Motor neuron (in vitro differentiated cells): ENCODE measurements at regions not wholly inside any gene's neighbourhood (a gene's known extent, or its start where the extent isn't known, plus 50 kb on each side); places are given as distances from the start of the nearest gene placed in this dataset.

ENCODE experiments used
- ATAC-seq, 8 experiments: fragments of 200-7000 bp; cut with Tn5 transposase; replicated peaks in 6 of 8; 2 replicates each; pipeline ENCODE4 v1.8.0; 2021; ENCODE audit warnings: mild to moderate bottlenecking in 8 of 8, moderate library complexity in 8 of 8
- H3K27ac ChIP-seq, 2 donors: fragments of 250-450 bp; sonication (Bioruptor Pico); 2 replicates each; pipeline ENCODE4 v1.9.0; 2021; ENCODE audit warnings: antibody characterized with exemption in 2 of 2, mild to moderate bottlenecking in 2 of 2, moderate library complexity in 1 of 2
- H3K4me1 ChIP-seq, 2 donors: fragments of 250-450 bp; sonication (Bioruptor Pico); replicated peaks in 1 of 2; 2 replicates each; pipeline ENCODE4 v1.6.1; 2021; ENCODE audit warnings: antibody characterized with exemption in 2 of 2, mild to moderate bottlenecking in 2 of 2, moderate library complexity in 1 of 2
- H3K4me3 ChIP-seq, 5 donors: fragments of 250-450 bp; sonication (Bioruptor Pico); 2 replicates each; pipeline ENCODE4 v1.9.0; 2021; ENCODE audit warnings: antibody characterized with exemption in 5 of 5, mild to moderate bottlenecking in 5 of 5, moderate library complexity in 4 of 5
- WGBS, 10 experiments: fragments of 450-650 bp; shearing (Covaris generic); methylation state at CpG; one replicate each; pipeline ENCODE4 v1.0.0; 2022; 5-methylcytosine and 5-hydroxymethylcytosine counted together
- in situ Hi-C, 9 experiments: fragments of 400-800 bp; cut with MboI; loops; one replicate each; pipeline ENCODE4 v1.15.0; 2021; ENCODE audit warnings: low sequenced_read_pairs in 9 of 9, low pct_unique_long_range_greater_than_20kb in 2 of 9; ENCODE audit not compliant: unreplicated experiment in 9 of 9

- in situ Hi-C loops: loop anchor here in 1 of 9 experiments (25.0 kb wide), 1 partner anchor 157 kb away; no protein-coding TSS in a partner anchor
- no peaks in the 10 kb centered on the region for H3K4me1 ChIP-seq
- 0 to 89% (median 21%) methylated on average over 1 of the region's 1 CpG; no CpG with 5 or more reads in 4 of the 10 experiments for WGBS, 10 experiments
- H3K4me3 ChIP-seq: no peak overlapping the region
- H3K27ac ChIP-seq: no peak overlapping the region
- no peak for ATAC-seq
Measured at GRCh38 chr7:39880556-39880955, 69.5 kb upstream of the CDK13 start.

DNA sequence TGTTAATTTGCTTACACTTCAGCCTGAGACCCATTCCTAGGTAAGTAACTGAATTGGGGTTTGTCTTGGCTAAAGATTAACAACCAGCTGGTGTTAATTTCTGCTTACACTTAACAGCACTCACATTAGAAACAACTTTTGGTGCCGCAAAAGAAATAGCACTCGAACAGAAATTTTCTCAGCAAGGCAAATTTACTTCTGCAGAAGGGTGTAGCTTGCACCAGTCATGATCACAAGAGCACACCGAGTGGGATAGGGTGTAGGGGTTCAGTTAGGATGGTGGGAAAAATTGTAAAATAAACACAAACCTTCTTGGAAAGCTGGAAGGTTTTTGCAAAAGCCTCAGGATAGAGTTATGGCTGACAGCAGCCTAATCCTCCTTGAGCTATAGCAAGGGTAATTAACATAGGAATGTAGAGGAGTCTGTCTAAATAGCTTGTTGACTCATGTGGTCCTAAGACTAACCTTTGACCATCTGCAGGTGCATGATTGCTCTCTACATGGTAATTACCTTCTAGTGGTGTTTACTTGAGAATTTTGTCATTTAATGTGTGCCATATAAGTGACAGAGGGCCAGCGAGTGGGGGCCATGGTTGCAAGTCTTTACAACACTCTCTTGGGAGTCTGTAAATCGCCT is 67.8 kb upstream of the CDK13 start:
- in situ Hi-C loops: loop anchor here in 1 of 9 experiments (25.0 kb wide), 1 partner anchor 155 kb away; no protein-coding TSS in a partner anchor
- no peak for ATAC-seq
- Histone ChIP-seq H3K27ac (no peak overlapping the region), H3K4me3 (no peak overlapping the region), H3K4me1 (no peaks in the 10 kb centered on the region)
- WGBS, 10 experiments: 23 to 100% (median 69%) methylated on average over 2 to 5 of the region's 5 CpGs; no CpG with 5 or more reads in 2 of the 10 experiments

- in situ Hi-C loops: loop anchor here in 1 of 9 experiments (25.0 kb wide), 1 partner anchor 153 kb away; no protein-coding TSS in a partner anchor
- WGBS, 10 experiments: 10 to 100% (median 89%) methylated on average over 1 to 4 of the region's 4 CpGs
- peak in 1 of 8 experiments; percentile 92 for ATAC-seq
Measured at GRCh38 chr7:39883812-39884390, 66.2 kb upstream of the CDK13 start.

GRCh38 chr7:39888171-39888853 is 61.7 kb upstream of the CDK13 start:
- H3K27ac ChIP-seq: no peak overlapping the region
- no peak overlapping the region for H3K4me3 ChIP-seq

More at GRCh38 chr7:39883812-39884390, 66.2 kb upstream of the CDK13 start:
- H3K4me3 ChIP-seq: no peak overlapping the region
- no peaks in the 10 kb centered on the region for H3K4me1 ChIP-seq
- H3K27ac ChIP-seq: no peak overlapping the region

DNA sequence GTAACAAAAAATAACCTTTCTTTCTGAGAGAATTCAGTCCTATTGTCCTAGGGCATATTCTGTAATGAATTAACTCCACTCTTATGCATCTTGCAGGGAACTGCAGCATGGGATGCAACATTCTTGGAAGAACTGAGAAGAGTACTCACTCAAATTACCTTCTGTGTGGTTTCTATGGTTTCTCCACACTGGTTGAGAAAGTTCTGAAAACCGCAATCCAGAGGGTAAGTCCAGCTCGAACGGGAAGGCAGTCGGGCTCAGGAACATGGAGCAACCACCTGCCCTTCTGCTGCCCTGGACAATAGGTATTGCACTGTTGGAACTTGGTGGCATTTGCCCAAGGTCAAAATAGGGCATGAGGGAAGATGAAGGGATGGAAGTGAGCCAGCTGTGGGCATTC is 59.6 kb upstream of the CDK13 start:
- Histone ChIP-seq H3K4me1 (no peaks in the 10 kb centered on the region), H3K27ac (no peak overlapping the region), H3K4me3 (no peak overlapping the region)
- no peak for ATAC-seq
- in situ Hi-C loops: loop anchor here in 3 of 9 experiments (10.0 to 25.0 kb wide), 2 partner anchors 147 to 164 kb away; no protein-coding TSS in a partner anchor
- 69 to 100% (median 84%) methylated on average over 3 to 4 of the region's 4 CpGs; no CpG with 5 or more reads in 6 of the 10 experiments for WGBS, 10 experiments

More at GRCh38 chr7:39888171-39888853, 61.7 kb upstream of the CDK13 start:
- in situ Hi-C loops: loop anchor here in 1 of 9 experiments (25.0 kb wide), 1 partner anchor 149 kb away; no protein-coding TSS in a partner anchor
- WGBS, 10 experiments: 20 to 83% (median 81%) methylated on average over 1 to 3 of the region's 3 CpGs; no CpG with 5 or more reads in 4 of the 10 experiments
- no peaks in the 10 kb centered on the region for H3K4me1 ChIP-seq
- no peak for ATAC-seq

DNA sequence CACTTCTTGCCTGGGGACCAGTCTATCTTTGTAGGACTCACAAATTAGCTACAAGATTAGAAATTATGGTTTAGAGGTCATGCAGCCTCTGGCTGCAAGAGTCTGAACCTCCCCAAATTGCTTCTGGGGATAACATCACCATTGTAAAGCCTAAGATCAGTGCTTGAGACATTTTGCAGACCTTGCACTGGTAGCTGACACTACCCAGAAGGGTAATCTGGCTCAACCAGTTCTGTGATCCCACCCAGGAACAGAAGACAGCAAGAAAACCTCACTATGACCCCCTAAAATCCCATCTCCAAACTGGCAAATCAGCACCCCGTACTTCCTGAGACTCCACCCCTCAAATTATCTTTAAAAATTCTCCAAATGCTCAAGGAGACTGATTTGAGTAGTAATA is 58.2 kb upstream of the CDK13 start:
- Histone ChIP-seq H3K27ac (no peak overlapping the region), H3K4me1 (no peaks in the 10 kb centered on the region), H3K4me3 (no peak overlapping the region)
- no peak for ATAC-seq
- 14 to 75% (median 61%) methylated on average over 1 of the region's 1 CpG; no CpG with 5 or more reads in 6 of the 10 experiments for WGBS, 10 experiments
- in situ Hi-C loops: loop anchor here in 3 of 9 experiments (10.0 to 25.0 kb wide), 2 partner anchors 145 to 163 kb away; no protein-coding TSS in a partner anchor

DNA sequence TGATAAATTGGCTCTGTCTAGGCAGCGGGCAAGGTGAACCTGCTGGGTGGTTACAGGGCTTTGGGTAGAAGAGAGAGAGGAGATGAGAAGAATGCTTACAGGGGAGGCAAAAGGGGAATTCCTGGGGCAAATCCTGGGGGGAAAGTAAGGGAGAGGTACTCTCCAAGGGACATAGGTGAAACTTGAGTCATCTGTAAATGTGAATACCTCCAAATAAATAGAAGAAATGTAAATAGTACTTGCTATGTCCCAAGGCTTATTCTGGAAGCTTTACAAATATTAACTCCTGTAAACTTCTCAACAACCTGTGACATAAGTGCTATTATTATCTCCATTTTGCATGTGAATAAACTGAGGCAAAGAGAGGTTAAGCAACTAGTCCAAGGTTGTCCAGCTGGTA is 57.7 kb upstream of the CDK13 start:
- Histone ChIP-seq H3K4me1 (no peaks in the 10 kb centered on the region), H3K27ac (no peak overlapping the region), H3K4me3 (no peak overlapping the region)
- ATAC-seq: no peak
- WGBS, 10 experiments: 80 to 100% (median 100%) methylated on average over 1 of the region's 1 CpG; no CpG with 5 or more reads in 5 of the 10 experiments
- in situ Hi-C loops: loop anchor here in 3 of 9 experiments (10.0 to 25.0 kb wide), 2 partner anchors 145 to 162 kb away; no protein-coding TSS in a partner anchor

- WGBS, 10 experiments: 20 to 60% (median 41%) methylated on average over 1 to 2 of the region's 2 CpGs; no CpG with 5 or more reads in 6 of the 10 experiments
- Histone ChIP-seq H3K4me3 (no peak overlapping the region), H3K27ac (no peak overlapping the region), H3K4me1 (no peaks in the 10 kb centered on the region)
- in situ Hi-C loops: loop anchor here in 3 of 9 experiments (10.0 to 25.0 kb wide), 2 partner anchors 142 to 160 kb away; no protein-coding TSS in a partner anchor
- no peak for ATAC-seq
Measured at GRCh38 chr7:39894904-39895303, 55.2 kb upstream of the CDK13 start.

DNA sequence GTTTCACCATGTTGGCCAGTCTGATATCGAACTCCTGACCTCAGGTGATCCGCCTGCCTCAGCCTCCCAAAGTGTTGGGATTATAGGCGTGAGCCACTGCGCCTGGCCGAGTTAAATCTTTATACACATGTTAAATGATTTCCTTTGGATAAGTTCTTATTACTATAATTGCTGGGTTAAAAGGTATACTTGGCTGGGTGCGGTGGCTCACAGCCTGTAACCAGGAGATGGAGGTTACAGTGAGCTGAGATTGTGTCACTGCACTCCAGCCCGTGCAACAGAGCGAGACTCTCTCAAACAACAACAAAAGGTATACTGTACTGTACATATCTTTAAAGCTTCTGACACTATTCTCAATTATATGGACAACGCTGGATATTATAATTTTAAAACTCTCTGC is 53.2 kb upstream of the CDK13 start:
- Histone ChIP-seq H3K27ac (no peak overlapping the region), H3K4me1 (no peaks in the 10 kb centered on the region), H3K4me3 (no peak overlapping the region)
- WGBS, 10 experiments: 39 to 100% (median 81%) methylated on average over 1 to 5 of the region's 9 CpGs
- ATAC-seq: no peak
- in situ Hi-C loops: loop anchor here in 3 of 9 experiments (10.0 to 25.0 kb wide), 2 partner anchors 140 to 158 kb away; no protein-coding TSS in a partner anchor

- H3K4me3 ChIP-seq: no peak overlapping the region
- 0 to 83% (median 43%) methylated on average over 1 to 2 of the region's 2 CpGs; no CpG with 5 or more reads in 1 of the 10 experiments for WGBS, 10 experiments
- no peaks in the 10 kb centered on the region for H3K4me1 ChIP-seq
- ATAC-seq: no peak
- in situ Hi-C loops: loop anchor here in 3 of 9 experiments (10.0 to 25.0 kb wide), 2 partner anchors 138 to 156 kb away; no protein-coding TSS in a partner anchor
- no peak overlapping the region for H3K27ac ChIP-seq
Measured at GRCh38 chr7:39898867-39899266, 51.2 kb upstream of the CDK13 start.
